H1 (cell line): ENCODE measurements at regions not wholly inside any gene's neighbourhood (a gene's known extent, or its start where the extent isn't known, plus 50 kb on each side); places are given as distances from the start of the nearest gene placed in this dataset.

Source experiments
- CTCF ChIA-PET: fragments of 300-600 bp; sonication (Branson Sonifier 250); formaldehyde crosslinking; loops from one replicate; lab custom pipeline; 2021; ENCODE audit not compliant: partially characterized antibody; lab: Charles Lee
- POLR2A ChIA-PET: fragments of 300-600 bp; sonication (Branson Sonifier 250); formaldehyde crosslinking; loops from one replicate; lab custom pipeline; 2021; ENCODE audit warnings: inconsistent platforms; ENCODE audit not compliant: partially characterized antibody; lab: Charles Lee
- DNase-seq, 2 experiments: peaks; one replicate each; pipeline versions ENCODE4 v3.0.0 to v3.0.0-alpha.2; 2010 to 2022; ENCODE audit warnings: low spot score in 2 of 2, low read depth in 1 of 2, mixed read lengths in 1 of 2
- FAIRE-seq: peaks from 2 replicates; lab custom pipeline; 2011; peaks lifted over from hg19 to GRCh38; lab: Jason Lieb, UNC
- H2AFZ ChIP-seq: 2 replicates; pipeline ENCODE4 v1.8.1; 2012; ENCODE audit warnings: low read length, inconsistent platforms
- H2AK5ac ChIP-seq: 2 replicates; pipeline ENCODE4 v1.6.1; 2013; ENCODE audit warnings: low read depth, low read length
- H2BK120ac ChIP-seq: replicated peaks from 2 replicates; pipeline ENCODE3; 2013; ENCODE audit warnings: low read depth, low read length, inconsistent platforms
- H2BK12ac ChIP-seq: 2 replicates; pipeline ENCODE4 v1.6.1; 2013; ENCODE audit warnings: low read depth, low read length
- H2BK15ac ChIP-seq: 2 replicates; pipeline ENCODE4 v1.6.1; 2013; ENCODE audit warnings: low read length
- H2BK20ac ChIP-seq: 2 replicates; pipeline ENCODE4 v1.6.1; 2013; ENCODE audit warnings: low read length
- H2BK5ac ChIP-seq: 2 replicates; pipeline ENCODE4 v1.6.1; 2013; ENCODE audit warnings: low read depth, low read length
- H3K14ac ChIP-seq: 2 replicates; pipeline ENCODE4 v1.6.1; 2013; ENCODE audit warnings: inconsistent platforms; ENCODE audit not compliant: insufficient read length
- H3K18ac ChIP-seq: 2 replicates; pipeline ENCODE4 v1.6.1; 2013; ENCODE audit warnings: low read length; ENCODE audit errors: extremely low read depth
- H3K23ac ChIP-seq: 2 replicates; pipeline ENCODE4 v1.6.1; 2013; ENCODE audit warnings: inconsistent platforms; ENCODE audit not compliant: insufficient read length
- H3K23me2 ChIP-seq: 2 replicates; pipeline ENCODE4 v1.6.1; 2013; ENCODE audit warnings: low read depth, low read length
- H3K27ac ChIP-seq: 2 replicates; pipeline ENCODE4 v1.6.1; 2011; ENCODE audit warnings: low read depth, low read length, inconsistent platforms
- H3K27me3 ChIP-seq, 4 experiments: replicated peaks in 1 of 4; 1 replicate in 1 of 4; 2 replicates in 3 of 4; pipeline versions ENCODE4 v1.6.1 to v1.8.1; 2011 to 2013; ENCODE audit warnings: low read length in 3 of 4, mild to moderate bottlenecking in 3 of 4, inconsistent platforms in 2 of 4, mixed read lengths in 2 of 4, moderate library complexity in 1 of 4; ENCODE audit not compliant: control insufficient read depth in 3 of 4, insufficient read depth in 3 of 4; ENCODE audit errors: extremely low read depth in 1 of 4
- H3K36me3 ChIP-seq, 4 experiments: 2 replicates each; pipeline versions ENCODE4 v1.6.1 to v1.8.1; 2011 to 2013; ENCODE audit warnings: mild to moderate bottlenecking in 4 of 4, low read length in 3 of 4, moderate library complexity in 2 of 4, control low read depth in 1 of 4, inconsistent platforms in 1 of 4; ENCODE audit not compliant: insufficient read depth in 4 of 4, control insufficient read depth in 2 of 4
- H3K4ac ChIP-seq: replicated peaks from 2 replicates; pipeline ENCODE3; 2013; ENCODE audit warnings: low read length, low read depth, mixed read lengths, inconsistent platforms; ENCODE audit not compliant: insufficient read length
- H3K4me1 ChIP-seq, 4 experiments: replicated peaks in 1 of 4; 1 replicate in 1 of 4; 2 replicates in 3 of 4; pipeline versions ENCODE4 v1.6.1 to v1.8.1; 2011 to 2013; ENCODE audit warnings: low read length in 3 of 4, inconsistent platforms in 2 of 4, mixed read lengths in 1 of 4; ENCODE audit not compliant: insufficient read depth in 4 of 4, control insufficient read depth in 3 of 4
- H3K4me2 ChIP-seq, 2 experiments: 2 replicates each; pipeline versions ENCODE4 v1.6.1 to v1.8.1; 2011 to 2013; ENCODE audit warnings: low read depth in 2 of 2, low read length in 2 of 2, control low read depth in 1 of 2, inconsistent platforms in 1 of 2, mild to moderate bottlenecking in 1 of 2; ENCODE audit not compliant: insufficient read depth in 1 of 2
- H3K4me3 ChIP-seq, 4 experiments: fragments of 200-600, 300-600 bp in 1 of 4; sonication (generic), shearing (Covaris generic), sonication (Bioruptor Twin) in 1 of 4; 2 replicates each; pipeline versions ENCODE4 v1.5.1 to v1.8.1; 2011 to 2016; ENCODE audit warnings: low read length in 4 of 4, low read depth in 3 of 4, control low read depth in 2 of 4, inconsistent platforms in 2 of 4, mild to moderate bottlenecking in 2 of 4, mixed read lengths in 1 of 4, moderate library complexity in 1 of 4; ENCODE audit not compliant: insufficient read depth in 2 of 4; ENCODE audit errors: extremely low read depth in 1 of 4
- H3K56ac ChIP-seq: replicated peaks from 2 replicates; pipeline ENCODE3; 2013; ENCODE audit warnings: low read depth, mild to moderate bottlenecking, mixed read lengths, low read length, inconsistent platforms; ENCODE audit not compliant: insufficient read length
- H3K79me1 ChIP-seq: 2 replicates; pipeline ENCODE4 v1.6.1; 2013; ENCODE audit warnings: low read depth, low read length, control low read depth
- H3K79me2 ChIP-seq, 2 experiments: 2 replicates each; pipeline versions ENCODE4 v1.6.1 to v1.8.1; 2012 to 2013; ENCODE audit warnings: low read length in 2 of 2, mild to moderate bottlenecking in 2 of 2, inconsistent platforms in 1 of 2; ENCODE audit not compliant: insufficient read depth in 2 of 2, control insufficient read depth in 1 of 2
- H3K9ac ChIP-seq, 4 experiments: replicated peaks in 1 of 4; 1 replicate in 1 of 4; 2 replicates in 3 of 4; pipeline versions ENCODE4 v1.6.1 to v1.8.1; 2011 to 2013; ENCODE audit warnings: low read depth in 3 of 4, low read length in 3 of 4, control low read depth in 2 of 4, mild to moderate bottlenecking in 2 of 4, moderate library complexity in 2 of 4, inconsistent platforms in 1 of 4; ENCODE audit errors: extremely low read depth in 1 of 4
- H3K9me3 ChIP-seq, 2 experiments: 2 replicates each; pipeline versions ENCODE4 v1.6.1 to v1.8.1; 2012 to 2013; ENCODE audit warnings: mild to moderate bottlenecking in 2 of 2, moderate library complexity in 2 of 2, control low read depth in 1 of 2, inconsistent platforms in 1 of 2, low read depth in 1 of 2, low read length in 1 of 2, mixed read lengths in 1 of 2; ENCODE audit not compliant: insufficient read depth in 2 of 2
- H4K20me1 ChIP-seq, 2 experiments: replicated peaks in 1 of 2; 2 replicates each; pipeline versions ENCODE3 to v1.8.1; 2011 to 2013; ENCODE audit warnings: inconsistent platforms in 2 of 2, low read length in 2 of 2, mild to moderate bottlenecking in 1 of 2; ENCODE audit not compliant: insufficient read depth in 2 of 2, control insufficient read depth in 1 of 2
- H4K5ac ChIP-seq: 2 replicates; pipeline ENCODE4 v1.6.1; 2013; ENCODE audit warnings: low read length, low read depth, mixed read lengths, inconsistent platforms; ENCODE audit not compliant: insufficient read length
- H4K8ac ChIP-seq: 2 replicates; pipeline ENCODE4 v1.8.0; 2013; ENCODE audit warnings: mild to moderate bottlenecking, moderate library complexity, low read length, inconsistent platforms; ENCODE audit not compliant: insufficient read depth; ENCODE audit errors: extremely low read depth
- H4K91ac ChIP-seq: replicated peaks from 2 replicates; pipeline ENCODE3; 2013; ENCODE audit warnings: low read length, mixed read lengths, inconsistent platforms; ENCODE audit not compliant: insufficient read length
- CHD1 ChIP-seq: IDR thresholded peaks from 2 replicates; pipeline ENCODE4 v1.6.1; 2012; ENCODE audit warnings: low read depth, low read length, improper control_type of control experiment
- EP300 ChIP-seq, 2 experiments: IDR thresholded peaks; 1 replicate in 1 of 2; 2 replicates in 1 of 2; pipeline ENCODE4 v1.6.1; 2011 to 2012; ENCODE audit warnings: low read depth in 2 of 2, low read length in 2 of 2, mild to moderate bottlenecking in 2 of 2, borderline replicate concordance in 1 of 2, inconsistent platforms in 1 of 2, moderate library complexity in 1 of 2
- GABPA ChIP-seq: IDR thresholded peaks from 2 replicates; pipeline ENCODE4 v1.6.1; 2011; ENCODE audit warnings: mild to moderate bottlenecking, low read length, moderate library complexity, borderline replicate concordance; ENCODE audit not compliant: insufficient read depth
- KDM1A ChIP-seq: fragments of 200-600, 300-600 bp; sonication (generic); IDR thresholded peaks from 2 replicates; pipeline ENCODE4 v1.7.1; 2016; ENCODE audit warnings: mild to moderate bottlenecking, low read length, borderline replicate concordance
- SP1 ChIP-seq: IDR thresholded peaks from 2 replicates; pipeline ENCODE4 v1.6.1; 2011; ENCODE audit warnings: low read depth, low read length
- SP2 ChIP-seq: IDR thresholded peaks from 2 replicates; pipeline ENCODE4 v1.6.1; 2012; ENCODE audit warnings: mild to moderate bottlenecking, low read length, inconsistent platforms
- YY1 ChIP-seq: IDR thresholded peaks from 2 replicates; pipeline ENCODE4 v1.6.1; 2011; ENCODE audit warnings: low read depth, mild to moderate bottlenecking, low read length
- WGBS, 2 experiments: shearing (Covaris generic) in 1 of 2; methylation state at CpG; one replicate each; pipeline versions ENCODE4 v1.1.6 to v1.1.7; 2013 to 2015; ENCODE audit warnings: low lambda C conversion rate in 2 of 2, mixed read lengths in 2 of 2, inconsistent platforms in 1 of 2, low coverage in 1 of 2, missing lambda C conversion rate in 1 of 2; ENCODE audit not compliant: insufficient replicate concordance in 2 of 2, insufficient coverage in 1 of 2, insufficient read length in 1 of 2; ENCODE audit errors: extremely low coverage in 1 of 2, missing lambda C conversion rate in 1 of 2; 5-methylcytosine and 5-hydroxymethylcytosine counted together

DNA sequence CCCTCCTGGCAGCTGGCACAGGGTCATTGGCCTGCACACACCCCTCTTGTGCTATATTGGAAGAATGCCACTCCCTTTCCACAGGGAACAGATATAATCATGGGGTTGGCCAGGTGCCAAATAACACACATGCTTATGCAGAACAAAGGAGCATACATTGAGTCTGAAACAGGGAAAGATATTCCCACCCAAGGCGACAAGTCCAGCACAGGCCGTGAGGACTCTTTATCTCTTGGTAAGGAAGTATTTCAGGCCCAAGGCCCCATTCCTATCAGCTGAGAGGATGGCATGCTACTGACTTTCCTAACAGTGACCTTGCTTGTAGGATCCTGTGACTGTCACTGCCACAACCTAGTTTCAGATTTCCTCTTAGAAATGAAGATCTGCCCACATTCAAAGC lies 59.0 kb upstream of the STXBP6 start:
- Histone ChIP-seq H4K8ac (no peak overlapping the region), H3K4me1 (no peaks in the 10 kb centered on the region), H2BK5ac (no peak overlapping the region), H2BK12ac (no peak overlapping the region), H3K9ac (no peak overlapping the region), H4K5ac (no peak overlapping the region), H3K14ac (no peak overlapping the region), H3K27ac (no peak overlapping the region), H3K18ac (no peak overlapping the region), H4K91ac (no peak overlapping the region), H3K36me3 (no peaks in the 10 kb centered on the region), H2BK20ac (no peak overlapping the region), H2BK120ac (no peak overlapping the region), H3K23me2 (no peaks in the 10 kb centered on the region), H3K9me3 (no peaks in the 10 kb centered on the region), H2BK15ac (no peak overlapping the region), H3K4ac (no peak overlapping the region), H3K4me3 (no peak overlapping the region), H3K56ac (no peak overlapping the region), H3K4me2 (no peak overlapping the region), H4K20me1 (no peaks in the 10 kb centered on the region), H2AFZ (no peak overlapping the region), H2AK5ac (no peak overlapping the region), H3K27me3 (no peaks in the 10 kb centered on the region), H3K23ac (no peak overlapping the region), H3K79me2 (no peaks in the 10 kb centered on the region), H3K79me1 (no peaks in the 10 kb centered on the region)
- POLR2A ChIA-PET, result no interaction called here
- DNase-seq, result no peak
- CTCF ChIA-PET, result interaction anchor here (0.8 to 1.0 kb wide), 3 partner anchors 24 to 303 kb away, joined by 3 read pairs; no protein-coding TSS in a partner anchor
- WGBS, 2 experiments, result 86% methylated on average over 2 of the region's 2 CpGs; no CpG with 5 or more reads in 1 of the 2 experiments
- FAIRE-seq, result no peak
- TF ChIP-seq EP300 (IDR thresholded peaks at IDR 0.05; ENCODE audit: borderline replicate concordance in 1 of 2, low read depth in 2 of 2, low read length in 2 of 2), result no peak
- no peak for TF ChIP-seq KDM1A
- no peak for TF ChIP-seq SP2
- no peak for TF ChIP-seq SP1
- TF ChIP-seq GABPA, result no peak
- no peak for TF ChIP-seq CHD1
- TF ChIP-seq YY1, result no peak
